CD1c-positive myeloid dendritic cell (primary cell): ENCODE measurements at regions not wholly inside any gene's neighbourhood (a gene's known extent, or its start where the extent isn't known, plus 50 kb on each side); places are given as distances from the start of the nearest gene placed in this dataset.

Experiments used
- DNase-seq: peaks from one replicate; pipeline ENCODE4 v3.0.0-alpha.2; 2016; ENCODE audit errors: extremely low spot score

DNA sequence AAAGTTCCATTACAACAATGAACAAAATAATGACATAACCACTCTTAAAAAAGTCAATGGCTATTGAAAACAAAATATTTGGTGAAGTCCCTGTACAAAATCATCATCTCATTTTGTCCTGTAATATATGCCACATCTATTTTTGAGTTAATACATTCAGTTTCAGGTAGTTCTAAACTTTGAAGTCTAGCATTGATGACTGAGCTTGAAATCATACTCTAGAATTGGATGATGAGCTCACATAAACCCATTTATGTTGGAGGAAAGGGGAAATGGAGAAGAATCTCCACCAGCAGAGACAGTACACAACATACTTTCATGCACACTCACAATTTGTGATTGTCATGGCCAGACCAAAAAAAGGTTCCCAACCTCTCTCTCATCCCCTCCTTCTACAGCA, 371.1 kb upstream of the NR3C2 start:
- DNase-seq, result no peak

DNA sequence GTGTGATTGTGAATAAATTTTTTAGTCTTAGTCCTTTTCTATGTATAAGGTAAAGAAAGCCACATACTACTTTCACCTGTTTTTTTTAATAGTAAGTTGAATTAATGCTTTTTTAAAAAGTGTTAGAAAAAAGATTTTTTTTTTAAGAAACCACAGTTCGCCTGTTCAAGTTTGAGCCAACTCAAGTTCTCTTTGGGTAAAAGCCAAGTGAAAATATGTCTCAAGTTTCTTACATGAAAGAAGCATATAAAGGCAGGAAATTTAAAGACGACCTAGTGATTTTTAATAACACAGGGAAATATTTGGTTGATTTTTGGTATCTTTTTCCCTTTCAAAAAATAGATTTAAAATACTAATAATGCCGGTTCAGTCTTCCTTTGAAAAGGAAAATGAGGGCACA, 369.9 kb upstream of the NR3C2 start:
- no peak for DNase-seq

DNA sequence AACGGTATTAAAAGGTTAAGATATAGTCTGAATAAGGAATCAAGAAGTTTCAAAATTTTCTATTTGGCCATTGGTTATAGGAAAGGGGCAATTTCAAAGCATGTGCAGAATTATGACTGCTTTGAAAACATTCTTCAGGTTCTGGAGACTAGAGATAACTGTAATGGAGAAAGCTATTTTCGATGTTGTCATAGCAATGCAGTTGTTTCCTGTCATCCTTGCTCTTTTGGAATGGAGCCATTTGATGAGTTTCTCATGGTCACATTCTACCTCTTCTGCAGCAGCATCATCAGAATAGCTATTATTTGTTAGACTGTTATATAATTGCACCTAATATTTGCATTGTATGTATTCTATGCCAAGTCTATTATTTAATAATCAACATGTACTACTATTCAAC, 368.2 kb upstream of the NR3C2 start:
- DNase-seq, result no peak

DNA sequence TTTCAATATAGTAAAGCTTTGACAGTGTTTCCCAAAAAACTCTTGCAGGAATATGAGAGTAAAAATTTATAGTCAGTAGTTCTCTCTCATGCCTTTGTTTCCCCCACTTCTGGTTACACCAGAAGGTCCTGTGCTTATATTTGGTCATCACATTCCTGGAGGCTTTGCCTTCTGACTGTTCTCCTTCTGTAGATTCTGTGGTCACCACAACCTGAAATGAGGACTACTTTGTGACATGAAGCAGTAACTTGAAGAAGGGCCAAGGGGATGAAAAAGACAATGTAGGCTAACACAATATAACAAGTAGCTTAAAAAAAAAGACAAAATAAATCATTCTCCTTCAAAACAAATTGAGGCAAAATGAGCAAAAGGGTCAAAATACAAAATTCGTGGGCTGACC, 366.2 kb upstream of the NR3C2 start:
- no peak for DNase-seq

DNA sequence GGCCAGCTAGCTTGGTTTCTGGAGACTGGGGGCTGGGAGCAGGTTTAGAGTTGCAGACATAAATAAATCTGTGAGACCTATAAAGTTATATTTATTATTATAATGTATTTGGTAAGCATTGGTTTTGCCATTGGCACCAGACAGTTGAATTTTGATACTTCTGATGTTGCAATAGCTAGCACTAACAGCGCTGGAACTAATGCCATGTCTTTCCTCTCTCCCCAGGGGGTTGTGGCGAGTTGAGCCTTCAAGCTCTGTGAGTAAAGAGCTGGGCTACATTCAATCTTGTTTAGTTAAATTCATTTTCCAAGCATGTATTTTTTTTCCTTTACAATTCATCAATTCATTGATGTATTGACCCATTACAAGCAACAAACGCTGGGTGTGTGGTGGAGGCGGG, 358.7 kb upstream of the NR3C2 start:
- no peak for DNase-seq

DNA sequence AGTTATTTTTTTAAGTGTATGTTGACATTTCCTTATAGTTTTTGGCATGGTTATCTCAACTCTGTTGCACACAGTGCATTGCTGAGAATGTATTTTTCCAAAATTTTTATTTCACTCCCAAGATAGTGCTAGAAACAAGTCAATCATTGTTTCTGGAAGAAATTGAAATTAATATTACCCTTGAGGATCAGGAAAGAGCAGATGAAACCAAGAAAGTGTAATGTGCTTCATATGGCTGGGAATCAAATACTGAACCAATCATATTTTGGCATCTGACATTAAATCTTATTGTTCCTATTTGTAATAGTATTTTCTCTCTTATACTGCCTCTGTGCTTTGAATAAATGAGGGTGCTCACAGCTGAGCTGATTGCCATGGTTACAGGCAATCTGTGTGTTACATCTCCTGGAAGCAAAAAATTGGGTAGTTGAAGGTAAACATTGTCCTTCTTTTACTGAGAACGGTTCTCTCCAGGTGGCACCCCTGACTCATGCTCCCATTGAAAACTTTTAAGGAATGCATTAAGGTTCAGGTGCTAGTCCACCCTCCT, 358.2 kb upstream of the NR3C2 start:
- DNase-seq, result no peak

DNA sequence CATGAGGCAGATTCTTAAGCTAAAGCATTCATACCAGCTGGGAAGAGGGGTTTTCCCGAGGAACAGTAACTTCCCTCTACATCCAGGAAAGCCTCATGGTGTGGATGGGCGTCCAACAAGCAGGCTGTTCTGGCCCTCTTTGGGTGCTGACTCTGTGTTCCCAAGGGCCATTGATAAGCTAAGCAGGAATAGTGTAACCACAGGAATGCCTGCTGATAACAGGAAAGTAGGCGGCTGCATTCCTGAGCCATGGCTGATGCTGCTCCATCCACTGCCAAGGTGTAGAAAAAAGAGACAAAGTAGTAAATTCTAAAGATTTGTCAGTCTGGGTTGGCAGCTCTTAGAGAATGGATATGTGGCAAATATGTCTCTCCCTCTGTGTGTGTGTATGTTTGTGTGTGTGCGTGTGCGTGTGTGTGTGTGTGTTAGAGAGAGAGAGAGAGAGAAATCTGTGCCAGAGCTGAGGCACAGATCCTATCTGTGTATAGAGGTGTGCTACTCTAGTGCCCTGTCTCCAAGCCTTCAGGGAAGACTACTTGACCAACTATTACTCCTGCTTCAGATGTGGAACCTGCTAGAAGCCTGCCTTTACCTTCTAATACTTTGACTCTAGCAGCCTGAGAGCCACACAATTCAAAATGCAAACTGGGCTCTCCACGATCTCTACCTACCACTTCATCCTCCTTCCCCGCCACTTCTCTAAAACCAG, 353.1 kb upstream of the NR3C2 start:
- DNase-seq, result no peak

DNA sequence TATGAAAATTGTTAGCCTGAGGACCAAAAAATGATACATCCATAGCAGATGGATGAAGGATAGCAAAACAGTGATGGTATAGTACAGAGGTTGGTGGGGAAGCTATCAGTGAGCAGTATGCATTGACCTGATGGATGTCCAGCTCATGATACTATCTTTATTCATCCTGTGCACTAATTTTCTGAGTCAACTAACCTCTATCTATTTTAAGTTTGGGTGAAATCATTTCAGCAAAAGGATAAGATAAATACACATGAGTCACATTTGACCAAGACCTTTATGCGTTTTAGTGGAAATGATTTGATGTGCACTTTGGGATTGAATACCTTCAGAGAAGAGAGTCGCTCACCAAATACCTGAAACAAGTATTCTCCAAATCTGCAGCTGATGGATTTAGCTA, 351.0 kb upstream of the NR3C2 start:
- no peak for DNase-seq

DNA sequence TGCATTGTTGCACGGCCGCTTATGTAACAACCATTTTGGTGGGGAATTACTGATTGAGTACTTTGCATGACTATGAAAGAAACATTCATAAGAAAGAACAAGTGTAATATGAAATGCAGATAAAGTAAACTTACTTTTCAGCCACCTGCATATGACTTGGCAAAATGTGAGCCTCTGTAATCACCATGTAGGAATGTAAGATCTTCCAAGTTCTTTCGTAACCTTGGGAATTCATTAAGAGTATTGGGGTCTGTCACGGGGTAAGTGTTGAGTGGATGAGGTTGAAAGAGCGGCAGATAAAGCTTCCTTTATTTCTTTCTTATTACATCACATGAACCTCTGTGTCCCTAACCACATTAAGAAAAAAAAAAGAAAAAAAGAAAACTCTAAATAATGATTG, 348.5 kb upstream of the NR3C2 start:
- no peak for DNase-seq

DNA sequence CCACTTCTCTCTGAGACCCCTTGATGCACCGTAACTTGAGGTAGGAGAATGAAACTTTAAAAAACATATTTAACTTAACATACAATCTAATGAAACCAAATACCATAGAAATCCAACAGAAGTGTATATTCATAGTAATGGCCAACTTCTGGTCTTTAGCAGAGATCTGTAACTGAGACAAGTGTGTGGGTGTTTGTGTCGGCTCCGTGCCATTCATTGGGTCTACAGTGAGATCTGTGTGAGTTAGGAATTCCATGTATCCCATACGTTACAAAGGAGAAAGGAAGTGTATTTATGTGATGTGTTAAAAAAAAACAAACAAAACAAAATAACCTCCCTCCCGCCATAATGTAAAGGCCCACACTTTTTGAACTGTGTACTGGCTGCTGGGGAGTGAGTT, 348.0 kb upstream of the NR3C2 start:
- no peak for DNase-seq

DNA sequence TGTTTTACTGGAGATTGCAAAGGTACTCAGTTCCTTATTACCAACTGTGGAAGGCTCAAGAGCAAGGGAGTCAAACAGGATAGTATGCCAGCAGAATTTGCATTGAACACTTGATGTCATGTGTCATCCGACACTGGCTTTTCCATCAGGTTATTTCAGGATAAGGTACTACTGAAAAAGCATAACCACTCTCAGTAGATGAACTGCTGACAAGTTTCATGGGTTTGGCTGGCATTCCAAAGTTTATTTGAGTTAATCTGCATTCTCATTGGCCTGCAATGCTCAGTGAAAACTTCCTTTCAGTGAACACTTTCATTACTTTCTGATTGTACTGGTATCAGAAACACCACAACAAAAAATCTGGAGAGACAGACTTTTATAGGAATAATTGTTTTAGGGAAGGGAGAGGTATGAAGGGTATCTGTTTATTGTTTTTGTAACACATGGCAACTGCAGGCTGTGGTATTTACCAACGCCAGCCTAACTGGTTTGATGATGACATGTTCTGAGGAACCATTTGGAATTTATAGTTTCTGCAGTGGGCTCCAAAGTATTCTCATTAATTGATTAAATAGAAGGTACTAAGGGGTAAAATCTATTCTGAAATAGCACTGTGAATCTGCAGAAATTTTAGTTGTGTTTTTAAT, 345.7 kb upstream of the NR3C2 start:
- DNase-seq, result no peak

DNA sequence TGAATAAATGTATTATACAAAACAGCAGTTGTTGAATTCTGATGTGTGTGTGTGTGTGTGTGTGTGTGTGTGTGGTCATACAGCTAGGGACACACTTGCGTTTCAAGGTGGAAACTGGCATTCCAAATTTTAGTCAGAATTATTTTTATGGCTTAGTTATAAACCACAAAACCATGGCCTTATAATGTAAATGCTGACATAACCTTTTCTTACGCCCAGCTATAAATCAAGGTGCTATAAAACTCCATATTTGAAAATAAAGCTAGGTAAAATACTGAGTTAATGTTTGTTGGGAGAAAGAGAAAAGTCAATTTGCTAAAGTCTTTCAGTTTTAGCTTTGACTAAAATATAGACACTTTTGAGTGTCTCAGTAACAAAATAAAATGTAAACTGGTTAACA, 345.1 kb upstream of the NR3C2 start:
- DNase-seq, result no peak

DNA sequence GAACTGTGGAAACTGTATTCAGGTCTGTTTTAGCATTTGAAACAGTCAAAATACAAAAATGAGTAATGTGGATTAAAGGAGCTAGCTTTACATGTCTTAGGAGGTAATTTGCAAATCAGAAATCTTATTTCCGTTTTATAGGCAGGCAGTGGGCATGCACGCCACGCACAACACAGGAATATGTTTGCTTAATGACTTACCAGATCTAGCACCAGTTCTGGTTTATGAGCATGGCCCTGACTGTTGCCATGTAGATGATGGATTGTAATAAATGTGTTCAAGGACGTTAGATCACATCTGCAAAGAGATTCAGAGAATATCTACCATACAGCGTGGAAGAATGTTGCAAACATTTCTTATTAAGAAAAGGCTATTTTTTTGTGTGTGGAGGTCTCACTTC, 344.5 kb upstream of the NR3C2 start:
- no peak for DNase-seq

DNA sequence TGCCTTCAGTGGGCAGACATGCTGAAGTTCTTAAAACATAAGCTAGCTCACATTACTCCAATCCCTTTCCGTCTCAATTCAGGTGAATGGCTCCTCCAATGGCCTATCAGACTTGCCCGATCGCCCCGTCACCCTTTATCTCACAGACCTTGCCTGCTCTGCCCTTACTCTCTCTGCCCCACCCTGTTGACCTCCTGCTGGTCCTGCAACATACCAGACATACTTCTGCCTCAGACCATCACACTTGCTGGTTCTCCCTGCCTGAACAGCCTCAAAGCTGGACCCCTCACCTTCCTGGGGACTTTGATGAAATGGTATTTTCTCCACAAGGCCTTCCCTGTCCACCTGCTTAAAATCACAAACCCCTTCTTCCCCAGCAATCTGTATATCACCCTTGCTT, 340.1 kb upstream of the NR3C2 start:
- no peak for DNase-seq

DNA sequence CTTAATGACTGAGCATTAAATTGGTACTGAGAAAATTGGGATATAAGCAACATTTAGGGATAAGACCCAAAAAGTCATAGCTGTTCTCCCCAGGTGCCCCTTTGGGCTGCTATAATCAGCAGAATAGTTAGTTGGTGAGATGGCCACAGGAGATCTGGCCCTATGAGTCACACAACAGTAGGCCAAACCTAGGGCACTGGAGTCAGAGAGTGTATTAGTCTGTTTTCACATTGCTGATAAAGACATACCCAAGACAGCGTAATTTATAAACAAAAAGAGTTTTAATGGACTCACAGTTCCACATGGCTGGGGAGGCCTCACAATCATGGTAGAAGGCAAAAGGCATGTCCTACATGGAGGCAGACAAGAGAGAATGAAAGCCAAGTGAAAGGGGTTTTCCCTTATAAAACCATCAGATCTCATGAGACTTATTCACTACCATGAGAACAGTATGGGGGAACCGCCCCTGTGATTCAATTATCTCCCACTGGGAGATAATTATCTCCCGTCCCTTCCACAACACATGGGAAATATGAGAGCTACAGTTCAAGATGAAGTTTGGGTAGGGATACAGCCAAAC, 338.3 kb upstream of the NR3C2 start:
- DNase-seq, result no peak

DNA sequence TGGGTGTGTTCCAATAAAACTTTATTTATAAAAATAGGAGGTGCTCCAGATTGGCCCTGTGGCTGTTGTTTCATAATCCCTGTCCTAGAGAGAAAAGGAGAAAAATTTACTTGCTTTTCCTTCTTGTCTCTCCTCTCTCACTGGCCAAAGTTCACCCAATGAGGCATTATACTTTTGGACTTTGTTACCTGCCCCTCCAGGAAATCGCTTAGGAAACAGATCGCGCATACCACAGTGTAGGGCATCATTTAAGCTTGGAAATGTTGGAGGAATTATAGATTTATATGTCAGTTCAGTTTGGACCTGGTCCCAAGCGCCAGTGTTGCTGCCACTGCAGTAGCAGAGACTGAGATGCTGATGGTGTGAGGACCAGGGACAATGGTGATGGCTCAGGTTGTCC, 337.6 kb upstream of the NR3C2 start:
- DNase-seq, result no peak

DNA sequence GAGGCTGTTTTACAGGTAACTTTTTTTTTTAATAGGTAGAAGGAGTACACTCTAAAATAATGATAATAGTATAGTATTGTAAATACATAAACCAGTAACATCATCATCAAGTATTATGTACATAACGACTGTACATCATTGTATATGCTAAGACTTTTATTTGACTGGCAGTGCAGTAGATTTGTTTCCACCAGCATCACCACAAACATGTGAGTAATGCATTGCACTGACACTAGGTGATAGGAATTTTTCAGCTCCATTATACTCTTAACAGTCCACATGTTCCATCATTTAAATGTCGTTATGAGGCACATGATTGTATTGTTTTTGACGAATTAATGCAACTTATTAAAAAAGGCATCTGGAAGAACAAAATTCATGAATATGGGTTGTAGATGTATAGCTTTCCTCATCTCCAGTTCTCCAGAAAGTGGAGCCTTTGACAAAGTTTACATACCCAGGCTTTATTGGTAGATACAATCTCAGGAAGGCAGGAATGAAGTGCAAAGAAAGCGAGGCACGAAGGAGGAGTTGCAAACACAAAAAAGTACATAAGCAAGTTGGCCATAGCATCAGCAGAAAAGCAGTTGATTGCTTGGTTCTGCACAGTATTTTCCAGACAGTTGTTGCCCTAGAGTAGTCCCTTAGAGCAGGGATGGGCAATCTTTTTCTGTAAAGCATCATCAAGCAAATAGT, 336.9 kb upstream of the NR3C2 start:
- DNase-seq, result no peak

DNA sequence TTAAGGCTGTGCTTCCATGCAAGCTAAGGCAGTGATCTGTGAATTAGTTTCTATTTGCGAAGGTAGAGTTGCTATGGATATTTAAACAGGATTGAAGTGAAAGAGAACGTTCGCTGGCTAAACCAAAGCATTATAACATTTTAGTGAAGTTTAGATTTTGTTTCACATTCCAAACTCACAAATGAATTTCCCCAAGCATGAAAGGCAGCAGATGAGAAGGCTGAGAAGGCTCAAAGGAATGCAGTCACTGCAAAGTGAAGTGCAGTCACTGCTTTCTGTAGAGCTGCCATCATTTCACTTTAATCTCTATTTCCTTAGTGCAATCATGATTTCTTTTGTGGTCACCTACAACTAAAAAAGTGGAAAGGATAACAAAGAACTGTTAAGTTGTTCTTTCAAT, 334.7 kb upstream of the NR3C2 start:
- DNase-seq, result no peak

DNA sequence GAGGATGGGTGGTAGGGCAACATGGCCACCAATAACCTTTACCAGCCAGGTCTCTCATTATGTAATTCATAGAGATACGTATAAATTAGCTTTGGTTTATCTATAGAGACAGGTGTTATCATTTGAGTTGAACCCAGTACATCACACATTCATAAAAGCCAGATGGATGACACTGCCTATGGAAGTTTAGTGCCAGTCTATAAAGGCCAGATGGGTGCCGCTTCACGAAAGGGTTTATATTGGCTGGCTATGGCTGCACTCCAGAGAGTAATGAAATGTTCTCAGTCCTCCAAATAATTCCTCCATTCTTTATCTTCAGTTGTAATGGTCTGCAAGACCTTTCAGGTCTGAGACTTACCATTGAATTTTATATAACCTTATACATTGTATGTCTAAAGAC, 331.9 kb upstream of the NR3C2 start:
- no peak for DNase-seq

DNA sequence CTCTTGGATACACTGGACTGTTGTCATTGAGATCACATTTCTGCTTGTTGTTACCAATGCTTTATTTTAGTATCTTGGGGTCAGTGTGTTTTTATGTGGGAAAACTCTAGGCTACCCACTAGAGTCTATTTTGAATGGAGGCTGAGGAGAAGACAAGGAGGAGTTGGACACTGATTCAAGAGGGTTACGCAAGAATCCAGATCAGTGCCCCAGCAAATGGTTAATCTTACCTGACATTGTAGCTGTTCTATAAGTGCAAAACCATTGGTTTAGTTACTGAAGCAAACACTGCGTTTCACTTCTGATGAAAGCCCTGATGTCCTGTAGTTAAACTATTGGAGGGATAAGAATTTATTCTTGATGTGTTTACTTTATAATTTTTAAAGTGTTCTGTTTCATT, 331.1 kb upstream of the NR3C2 start:
- DNase-seq, result no peak

DNA sequence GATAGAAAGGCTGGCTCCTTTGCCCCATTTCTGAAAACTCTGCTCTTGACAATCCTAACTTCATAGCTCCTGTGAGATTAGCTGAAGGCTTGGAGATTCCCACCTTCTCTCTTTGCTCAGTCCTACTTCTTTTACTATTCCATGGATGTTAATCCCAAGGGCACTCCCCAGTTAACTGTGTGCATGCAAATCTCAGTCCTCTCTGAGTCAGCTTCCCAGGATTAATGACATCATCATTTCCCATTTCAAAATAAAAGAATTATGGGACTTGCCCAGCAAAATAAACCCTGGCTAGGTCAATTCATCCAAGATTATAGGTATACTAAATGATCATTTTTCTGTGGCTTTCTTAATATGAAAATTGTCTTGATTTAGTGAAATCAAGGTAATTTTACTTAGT, 328.6 kb upstream of the NR3C2 start:
- DNase-seq, result no peak

DNA sequence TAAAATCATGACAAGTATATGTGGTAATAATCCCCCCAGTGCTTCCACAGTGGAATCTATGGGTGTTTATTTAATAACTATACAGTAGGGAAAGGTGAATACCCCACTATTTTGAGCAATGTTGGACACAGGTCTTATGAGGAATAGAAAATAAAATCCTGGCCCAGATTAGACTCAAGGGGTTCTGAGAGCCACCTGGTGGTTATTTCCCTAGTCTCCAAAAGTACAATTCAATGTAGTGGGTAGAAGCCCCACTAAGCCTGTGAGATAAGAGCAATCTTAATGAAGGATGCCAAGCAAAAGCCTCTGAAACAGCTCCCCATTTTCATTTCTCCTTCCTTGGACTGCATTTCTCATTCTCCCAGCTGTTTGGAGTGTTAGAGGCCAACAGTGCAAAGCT, 328.2 kb upstream of the NR3C2 start:
- DNase-seq, result no peak

DNA sequence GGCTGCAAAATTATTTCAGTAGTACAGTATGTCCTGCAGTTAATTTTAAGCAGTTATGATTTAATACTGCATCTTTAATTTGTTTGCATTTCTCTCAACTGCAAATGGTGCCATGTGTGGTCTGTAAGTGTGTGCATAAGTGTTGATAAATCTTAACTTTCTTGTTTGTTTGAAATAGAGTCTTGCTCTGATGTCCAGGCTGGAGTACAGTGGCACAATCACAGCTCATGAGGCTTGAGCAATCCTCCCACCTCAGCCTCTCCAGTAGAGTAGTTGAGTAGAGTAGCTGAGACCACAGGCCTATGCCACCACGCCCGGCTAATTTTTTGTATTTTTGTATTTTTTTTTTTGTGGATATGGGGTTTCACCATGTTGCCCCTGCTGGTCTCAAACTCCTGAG, 322.5 kb upstream of the NR3C2 start:
- no peak for DNase-seq
